Left ventricle myocardium superior (tissue), 1 donor: ENCODE measurements at regions not wholly inside any gene's neighbourhood (a gene's known extent, or its start where the extent isn't known, plus 50 kb on each side); places are given as distances from the start of the nearest gene placed in this dataset.
"Not testable (repeated sequence)": the region's sequence is repeated elsewhere in the genome, so short reads cannot be mapped to it uniquely, and the experiment has no call there.

Experiments
- ATAC-seq: fragments of 200-7000 bp; cut with Tn5 transposase; one replicate; pipeline ENCODE4 v1.9.1; 2020; ENCODE audit warnings: mild to moderate bottlenecking, moderate library complexity
- DNase-seq: peaks from one replicate; pipeline ENCODE4 v3.0.0-alpha.2; 2020
- intact Hi-C: fragments of 100-400 bp; cut with micrococcal nuclease; formaldehyde crosslinking; loops from one replicate; pipeline ENCODE4 v1.11.0; 2022
- donor health status: DM: no; HTN: yes; CAD: no; lungs with severe emphysema.

GRCh38 chrY:20042993-20043392 is 298.5 kb upstream of the KDM5D start:
- intact Hi-C loops = no loop called here
- no peak for ATAC-seq

GRCh38 chrY:20025676-20026075 is 281.1 kb upstream of the KDM5D start:
- intact Hi-C loops = no loop called here
- DNase-seq (no peak), ATAC-seq (no peak)

More at GRCh38 chrY:20042993-20043392, 298.5 kb upstream of the KDM5D start:
- no peak for DNase-seq

GRCh38 chrY:19993410-19993809 is 248.9 kb upstream of the KDM5D start:
- intact Hi-C loops, DNase-seq, ATAC-seq: not testable (repeated sequence)

- DNase-seq = no peak
- intact Hi-C loops = no loop called here
- ATAC-seq = no peak
These were observed 228.5 kb upstream of the KDM5D start for GRCh38 chrY:19973012-19973411.

GRCh38 chrY:19947702-19948101 is 203.2 kb upstream of the KDM5D start:
- DNase-seq = no peak
- intact Hi-C loops = no loop called here
- ATAC-seq = no peak

GRCh38 chrY:19899011-19899410 is 154.5 kb upstream of the KDM5D start:
- ATAC-seq = no peak
- no peak for DNase-seq
- intact Hi-C loops = no loop called here

GRCh38 chrY:19892076-19892964 is 147.8 kb upstream of the KDM5D start:
- no peak for DNase-seq
- ATAC-seq = no peak
- intact Hi-C loops = no loop called here

- intact Hi-C loops = no loop called here
These were observed 137.6 kb upstream of the KDM5D start for GRCh38 chrY:19882145-19882544.

GRCh38 chrY:19869715-19870114 is 125.2 kb upstream of the KDM5D start:
- intact Hi-C loops = no loop called here

More at GRCh38 chrY:19882145-19882544, 137.6 kb upstream of the KDM5D start:
- no peak for ATAC-seq
- DNase-seq = no peak

GRCh38 chrY:19869281-19869680 is 124.8 kb upstream of the KDM5D start:
- intact Hi-C loops = no loop called here

More at GRCh38 chrY:19869715-19870114, 125.2 kb upstream of the KDM5D start:
- ATAC-seq (no peak), DNase-seq (peak; percentile 14)

GRCh38 chrY:19868647-19869046 is 124.1 kb upstream of the KDM5D start:
- ATAC-seq (no peak), DNase-seq (no peak)
- intact Hi-C loops = no loop called here

More at GRCh38 chrY:19869281-19869680, 124.8 kb upstream of the KDM5D start:
- DNase-seq (no peak), ATAC-seq (no peak)

GRCh38 chrY:19856474-19857135 is 112.1 kb upstream of the KDM5D start:
- intact Hi-C loops = no loop called here
- DNase-seq (no peak), ATAC-seq (no peak)

- intact Hi-C loops = no loop called here
- no peak for ATAC-seq
- no peak for DNase-seq
These were observed 98.4 kb upstream of the KDM5D start for GRCh38 chrY:19842972-19843371.

GRCh38 chrY:19824136-19824535 is 79.6 kb upstream of the KDM5D start:
- intact Hi-C loops = no loop called here
- DNase-seq (no peak), ATAC-seq (no peak)

GRCh38 chrY:19818546-19818945 is 74.0 kb upstream of the KDM5D start:
- no peak for DNase-seq
- intact Hi-C loops = no loop called here
- ATAC-seq = no peak

- no peak for DNase-seq
- peak; percentile 76 for ATAC-seq
- intact Hi-C loops = no loop called here
These were observed 72.4 kb upstream of the KDM5D start for GRCh38 chrY:19816920-19817319.

- DNase-seq (peak; percentile 69), ATAC-seq (peak; percentile 96)
- intact Hi-C loops = no loop called here
These were observed 71.7 kb upstream of the KDM5D start for GRCh38 chrY:19816053-19816823.
